Neuronal stem cell (in vitro differentiated cells): ENCODE measurements at regions not wholly inside any gene's neighbourhood (a gene's known extent, or its start where the extent isn't known, plus 50 kb on each side); places are given as distances from the start of the nearest gene placed in this dataset.
"Not testable (repeated sequence)": the region's sequence is repeated elsewhere in the genome, so short reads cannot be mapped to it uniquely, and the experiment has no call there.

Experiments used
- DNase-seq: peaks from one replicate; pipeline ENCODE4 v3.0.0-alpha.2; 2013; ENCODE audit warnings: low spot score
- H2AFZ ChIP-seq: one replicate; pipeline ENCODE4 v1.6.1; 2013; ENCODE audit warnings: mild to moderate bottlenecking, low read length, inconsistent platforms
- H2AK5ac ChIP-seq: 2 replicates; pipeline ENCODE4 v1.6.1; 2013; ENCODE audit warnings: low read depth, mild to moderate bottlenecking, inconsistent platforms, low read length, moderate library complexity, mixed read lengths
- H2BK120ac ChIP-seq: 2 replicates; pipeline ENCODE4 v1.6.1; 2013; ENCODE audit warnings: low read depth, mild to moderate bottlenecking, inconsistent platforms, low read length, moderate library complexity, mixed read lengths
- H2BK12ac ChIP-seq: one replicate; pipeline ENCODE4 v1.6.1; 2013; ENCODE audit warnings: low read length, inconsistent platforms
- H2BK15ac ChIP-seq: 2 replicates; pipeline ENCODE4 v1.6.1; 2013; ENCODE audit warnings: mild to moderate bottlenecking, low read length, inconsistent platforms, mixed read lengths
- H2BK5ac ChIP-seq: one replicate; pipeline ENCODE4 v1.6.1; 2013; ENCODE audit warnings: inconsistent platforms, mild to moderate bottlenecking, low read length, moderate library complexity
- H3K14ac ChIP-seq: one replicate; pipeline ENCODE4 v1.6.1; 2013; ENCODE audit warnings: low read length, inconsistent platforms
- H3K18ac ChIP-seq: 2 replicates; pipeline ENCODE4 v1.6.1; 2013; ENCODE audit warnings: low read length, inconsistent platforms
- H3K23ac ChIP-seq: 2 replicates; pipeline ENCODE4 v1.6.1; 2013; ENCODE audit warnings: low read depth, mild to moderate bottlenecking, mixed read lengths, low read length, inconsistent platforms; ENCODE audit not compliant: poor library complexity
- H3K27ac ChIP-seq: replicated peaks from 3 replicates; pipeline ENCODE4 v1.5.1; 2013; ENCODE audit warnings: low read length, inconsistent platforms
- H3K27me3 ChIP-seq, 3 experiments: 2 replicates each; pipeline ENCODE4 v1.6.1; 2013; ENCODE audit warnings: low read length in 3 of 3, mild to moderate bottlenecking in 2 of 3, inconsistent platforms in 1 of 3, low read depth in 1 of 3, mixed read lengths in 1 of 3, moderate library complexity in 1 of 3; ENCODE audit not compliant: control insufficient read depth in 3 of 3, insufficient read depth in 3 of 3
- H3K36me3 ChIP-seq, 2 donors: replicated peaks in 1 of 2; 2 replicates each; pipeline ENCODE4 v1.6.1; 2013; ENCODE audit warnings: low read length in 2 of 2; ENCODE audit not compliant: control insufficient read depth in 2 of 2, insufficient read depth in 2 of 2
- H3K4ac ChIP-seq: 2 replicates; pipeline ENCODE4 v1.6.1; 2013; ENCODE audit warnings: inconsistent platforms, mild to moderate bottlenecking, low read length, moderate library complexity
- H3K4me1 ChIP-seq, 2 donors: 1 replicate in 1 of 2; 2 replicates in 1 of 2; pipeline ENCODE4 v1.6.1; 2013; ENCODE audit warnings: low read length in 2 of 2, low read depth in 1 of 2; ENCODE audit not compliant: control insufficient read depth in 2 of 2, insufficient read depth in 1 of 2
- H3K4me2 ChIP-seq: one replicate; pipeline ENCODE4 v1.6.1; 2013; ENCODE audit warnings: mild to moderate bottlenecking, low read length, inconsistent platforms; ENCODE audit not compliant: insufficient read depth, poor library complexity, severe bottlenecking
- H3K4me3 ChIP-seq, 2 donors: 2 replicates each; pipeline ENCODE4 v1.5.1; 2013; ENCODE audit warnings: low read length in 2 of 2, mild to moderate bottlenecking in 2 of 2, inconsistent platforms in 1 of 2, moderate library complexity in 1 of 2
- H3K79me1 ChIP-seq: one replicate; pipeline ENCODE4 v1.6.1; 2013; ENCODE audit warnings: low read depth, mild to moderate bottlenecking, inconsistent platforms, low read length, moderate library complexity
- H3K9ac ChIP-seq: one replicate; pipeline ENCODE4 v1.6.1; 2013; ENCODE audit warnings: mild to moderate bottlenecking, low read depth, low read length, inconsistent platforms; ENCODE audit not compliant: poor library complexity
- H3K9me3 ChIP-seq, 2 donors: replicated peaks in 1 of 2; 2 replicates each; pipeline versions ENCODE3 to v1.6.1; 2013; ENCODE audit warnings: low read length in 2 of 2, mild to moderate bottlenecking in 2 of 2, inconsistent platforms in 1 of 2, low read depth in 1 of 2, mixed read lengths in 1 of 2, moderate library complexity in 1 of 2; ENCODE audit not compliant: control insufficient read depth in 2 of 2, insufficient read depth in 1 of 2
- H4K8ac ChIP-seq: one replicate; pipeline ENCODE4 v1.6.1; 2013; ENCODE audit warnings: low read depth, mild to moderate bottlenecking, inconsistent platforms, low read length, moderate library complexity
- H4K91ac ChIP-seq: one replicate; pipeline ENCODE4 v1.6.1; 2013; ENCODE audit warnings: low read length, low read depth, mild to moderate bottlenecking, inconsistent platforms; ENCODE audit not compliant: poor library complexity
- WGBS, 2 donors: extraction: QIAGEN DNeasy Blood & Tissue Kit; methylation state at CpG; one replicate each; pipeline ENCODE4 v1.1.7; 2013; ENCODE audit warnings: missing lambda C conversion rate in 2 of 2, mixed read lengths in 1 of 2; ENCODE audit not compliant: insufficient read length in 2 of 2, insufficient replicate concordance in 1 of 2; ENCODE audit errors: extremely low coverage in 2 of 2; 5-methylcytosine and 5-hydroxymethylcytosine counted together

- Histone ChIP-seq H2BK12ac (no peak overlapping the region), H3K4me1 (peaks cover 0 to 5% of the 10 kb centered on the region in 2 donors), H2AK5ac (no peak overlapping the region), H2BK15ac (no peak overlapping the region), H2BK120ac (no peak overlapping the region), H3K9me3 (no peaks in the 10 kb centered on the region), H4K91ac (no peak overlapping the region), H3K9ac (peak overlapping the region; percentile 55), H3K18ac (no peak overlapping the region), H3K79me1 (no peaks in the 10 kb centered on the region), H3K27me3 (no peaks in the 10 kb centered on the region), H2BK5ac (no peak overlapping the region), H2AFZ (no peak overlapping the region), H3K4ac (no peak overlapping the region), H4K8ac (peak overlapping the region; percentile 72), H3K27ac (no peak overlapping the region), H3K4me3 (no peak overlapping the region), H3K36me3 (no peaks in the 10 kb centered on the region), H3K14ac (no peak overlapping the region), H3K4me2 (no peak overlapping the region), H3K23ac (peak overlapping the region; percentile 35)
- WGBS, 2 donors: no CpG with 5 or more reads among the region's 5 CpGs
- peak; percentile 1 for DNase-seq
Observed at GRCh38 chr21:28856588-28857250, 136.0 kb downstream of the LTN1 start.

GRCh38 chr21:28852706-28853105 is 140.0 kb downstream of the LTN1 start:
- H2BK120ac ChIP-seq: no peak overlapping the region
- peaks cover 0 to 5% of the 10 kb centered on the region in 2 donors for H3K4me1 ChIP-seq
- H3K79me1 ChIP-seq: no peaks in the 10 kb centered on the region
- no peak overlapping the region for H2BK15ac ChIP-seq
- H3K14ac ChIP-seq: no peak overlapping the region
- no peak overlapping the region for H2BK5ac ChIP-seq
- WGBS, 2 donors: no CpG with 5 or more reads among the region's 5 CpGs
- no peak overlapping the region for H2AFZ ChIP-seq
- H3K4me2 ChIP-seq: no peak overlapping the region
- no peaks in the 10 kb centered on the region for H3K36me3 ChIP-seq
- H3K4ac ChIP-seq: no peak overlapping the region
- no peak overlapping the region for H3K9ac ChIP-seq
- H3K23ac ChIP-seq: no peak overlapping the region
- H3K27ac ChIP-seq: no peak overlapping the region
- no peak for DNase-seq
- H2AK5ac ChIP-seq: no peak overlapping the region
- no peaks in the 10 kb centered on the region for H3K9me3 ChIP-seq
- H3K27me3 ChIP-seq: no peaks in the 10 kb centered on the region
- H4K91ac ChIP-seq: no peak overlapping the region
- H3K18ac ChIP-seq: no peak overlapping the region
- no peak overlapping the region for H3K4me3 ChIP-seq
- no peak overlapping the region for H4K8ac ChIP-seq
- H2BK12ac ChIP-seq: no peak overlapping the region

- H2BK12ac ChIP-seq: no peak overlapping the region
- H3K4ac ChIP-seq: no peak overlapping the region
- no peaks in the 10 kb centered on the region for H3K36me3 ChIP-seq
- WGBS, 2 donors: no CpG with 5 or more reads among the region's 1 CpG
- H3K27ac ChIP-seq: no peak overlapping the region
- no peak overlapping the region for H3K23ac ChIP-seq
- no peak overlapping the region for H2BK15ac ChIP-seq
- no peak overlapping the region for H2BK120ac ChIP-seq
- no peaks in the 10 kb centered on the region for H3K9me3 ChIP-seq
- H3K4me1 ChIP-seq: peaks cover 0 to 3% of the 10 kb centered on the region in 2 donors
- H3K18ac ChIP-seq: no peak overlapping the region
- H4K8ac ChIP-seq: no peak overlapping the region
- no peak for DNase-seq
- no peak overlapping the region for H3K14ac ChIP-seq
- no peak overlapping the region for H3K4me2 ChIP-seq
- H2AFZ ChIP-seq: no peak overlapping the region
- no peak overlapping the region for H2BK5ac ChIP-seq
- H3K27me3 ChIP-seq: no peaks in the 10 kb centered on the region
- no peak overlapping the region for H4K91ac ChIP-seq
- H3K79me1 ChIP-seq: no peaks in the 10 kb centered on the region
- H3K9ac ChIP-seq: no peak overlapping the region
- no peak overlapping the region for H3K4me3 ChIP-seq
- H2AK5ac ChIP-seq: no peak overlapping the region
Observed at GRCh38 chr21:28851645-28852044, 141.0 kb downstream of the LTN1 start.

- H3K4ac ChIP-seq, H3K18ac ChIP-seq, H2BK5ac ChIP-seq, H3K4me3 ChIP-seq, H4K91ac ChIP-seq, H3K9ac ChIP-seq, H3K27me3 ChIP-seq, H3K14ac ChIP-seq, H3K79me1 ChIP-seq, H3K4me2 ChIP-seq, H2BK12ac ChIP-seq, H4K8ac ChIP-seq, H2BK120ac ChIP-seq, H2AFZ ChIP-seq, H3K4me1 ChIP-seq, H2BK15ac ChIP-seq, H3K23ac ChIP-seq, H3K27ac ChIP-seq, H3K36me3 ChIP-seq, H3K9me3 ChIP-seq, DNase-seq, H2AK5ac ChIP-seq: not testable (repeated sequence)
- no CpG with 5 or more reads among the region's 1 CpG for WGBS, 2 donors
Observed at GRCh38 chr21:28839237-28839636, 153.4 kb downstream of the LTN1 start.
